Lung (tissue), 11 donors: ENCODE measurements at regions not wholly inside any gene's neighbourhood (a gene's known extent, or its start where the extent isn't known, plus 50 kb on each side); places are given as distances from the start of the nearest gene placed in this dataset.
"Not testable (repeated sequence)": the region's sequence is repeated elsewhere in the genome, so short reads cannot be mapped to it uniquely, and the experiment has no call there.

ENCODE experiments used
- ATAC-seq: fragments of 200-7000 bp; cut with Tn5 transposase; one replicate; pipeline ENCODE4 v1.9.1; 2020; ENCODE audit warnings: moderate number of reproducible peaks; ENCODE audit not compliant: insufficient read depth, low FRiP score
- DNase-seq, 3 donors: peaks; one replicate each; pipeline ENCODE4 v3.0.0-alpha.2; 2013 to 2017
- H3K27ac ChIP-seq, 2 donors: one replicate each; pipeline ENCODE4 v1.5.1; 2013; ENCODE audit warnings: mild to moderate bottlenecking in 2 of 2, moderate library complexity in 2 of 2, control low read depth in 1 of 2, inconsistent platforms in 1 of 2, low read depth in 1 of 2, low read length in 1 of 2
- H3K27me3 ChIP-seq, 3 donors: one replicate each; pipeline ENCODE4 v1.5.1; 2013; ENCODE audit warnings: low read length in 2 of 3; ENCODE audit not compliant: control insufficient read depth in 3 of 3, insufficient read depth in 3 of 3
- H3K36me3 ChIP-seq, 4 donors: one replicate each; pipeline ENCODE4 v1.5.1; 2013; ENCODE audit warnings: low read length in 4 of 4, mild to moderate bottlenecking in 1 of 4, moderate library complexity in 1 of 4; ENCODE audit not compliant: control insufficient read depth in 4 of 4, insufficient read depth in 4 of 4
- H3K4me1 ChIP-seq, 5 donors: one replicate each; pipeline ENCODE4 v1.5.1; 2013; ENCODE audit warnings: low read length in 5 of 5, mild to moderate bottlenecking in 2 of 5, moderate library complexity in 1 of 5; ENCODE audit not compliant: control insufficient read depth in 5 of 5, insufficient read depth in 5 of 5
- H3K4me3 ChIP-seq: one replicate; pipeline ENCODE4 v1.5.1; 2013; ENCODE audit warnings: mild to moderate bottlenecking, control low read depth, moderate library complexity
- H3K9ac ChIP-seq, 2 donors: one replicate each; pipeline ENCODE4 v1.5.1; 2013; ENCODE audit warnings: low read length in 2 of 2, control low read depth in 1 of 2; ENCODE audit not compliant: insufficient read depth in 1 of 2
- H3K9me3 ChIP-seq, 4 donors: one replicate each; pipeline ENCODE4 v1.5.1; 2013; ENCODE audit warnings: low read length in 3 of 4, mild to moderate bottlenecking in 1 of 4, moderate library complexity in 1 of 4; ENCODE audit not compliant: control insufficient read depth in 4 of 4, insufficient read depth in 3 of 4
- CTCF ChIP-seq: IDR thresholded peaks from 2 replicates; pipeline ENCODE4 v1.5.1; 2012; ENCODE audit warnings: mild to moderate bottlenecking; ENCODE audit errors: control extremely low read depth, extremely low read depth
- WGBS, 2 donors: extraction: QIAGEN DNeasy Blood & Tissue Kit; methylation state at CpG; one replicate each; pipeline ENCODE4 v1.1.7; 2013; 5-methylcytosine and 5-hydroxymethylcytosine counted together
- donor health status: control.
- donor health status: control.
- donor health status: Bipolar disorder and iron deficiency.
- donor health status: healthy.
- donor health status: DM: yes; HTN: yes; CAD: no.

GRCh38 chr6:115495184-115495583, 565.5 kb downstream of the FRK start:
- 84 to 90% methylated on average over 3 of the region's 3 CpGs for WGBS, 2 donors
- ATAC-seq = no peak
- Histone ChIP-seq H3K4me3 (no peak overlapping the region), H3K27me3 (no peaks in the 10 kb centered on the region), H3K27ac (no peak overlapping the region), H3K9me3 (peaks cover 0 to 8% (median 1%) of the 10 kb centered on the region in 4 donors), H3K36me3 (no peaks in the 10 kb centered on the region), H3K9ac (no peak overlapping the region), H3K4me1 (no peaks in the 10 kb centered on the region)
- DNase-seq = no peak
- TF ChIP-seq CTCF = no peak

- no peak overlapping the region for H3K4me3 ChIP-seq
- no peaks in the 10 kb centered on the region for H3K36me3 ChIP-seq
- DNase-seq (no peak), ATAC-seq (no peak)
- no peak overlapping the region for H3K9ac ChIP-seq
- H3K27me3 ChIP-seq = no peaks in the 10 kb centered on the region
- TF ChIP-seq CTCF = no peak
- 80 to 88% methylated on average over 2 of the region's 2 CpGs for WGBS, 2 donors
- no peaks in the 10 kb centered on the region for H3K4me1 ChIP-seq
- peaks cover 0 to 1% (median 0%) of the 10 kb centered on the region in 4 donors for H3K9me3 ChIP-seq
- H3K27ac ChIP-seq = no peak overlapping the region
These were observed 573.4 kb downstream of the FRK start for GRCh38 chr6:115487331-115487730.

- 74 to 76% methylated on average over 4 of the region's 4 CpGs for WGBS, 2 donors
- Histone ChIP-seq H3K27ac (no peak overlapping the region), H3K4me1 (no peaks in the 10 kb centered on the region), H3K9ac (no peak overlapping the region), H3K4me3 (no peak overlapping the region), H3K9me3 (peaks cover 0 to 7% (median 0%) of the 10 kb centered on the region in 4 donors), H3K36me3 (no peaks in the 10 kb centered on the region), H3K27me3 (no peaks in the 10 kb centered on the region)
- DNase-seq (peak in 1 of 3 donors; percentile 6), ATAC-seq (no peak)
- TF ChIP-seq CTCF = no peak
These were observed 575.3 kb downstream of the FRK start for GRCh38 chr6:115485400-115485799.

GRCh38 chr6:115480543-115480942, 580.1 kb downstream of the FRK start:
- H3K9ac ChIP-seq, H3K4me1 ChIP-seq, H3K27ac ChIP-seq, DNase-seq, H3K4me3 ChIP-seq, H3K27me3 ChIP-seq, ATAC-seq, H3K36me3 ChIP-seq, H3K9me3 ChIP-seq: not testable (repeated sequence)
- 79 to 85% methylated on average over 4 of the region's 4 CpGs for WGBS, 2 donors
